ENCODE measurements at regions not wholly inside any gene's neighbourhood (a gene's known extent, or its start where the extent isn't known, plus 50 kb on each side); places are given as distances from the start of the nearest gene placed in this dataset.

DNA sequence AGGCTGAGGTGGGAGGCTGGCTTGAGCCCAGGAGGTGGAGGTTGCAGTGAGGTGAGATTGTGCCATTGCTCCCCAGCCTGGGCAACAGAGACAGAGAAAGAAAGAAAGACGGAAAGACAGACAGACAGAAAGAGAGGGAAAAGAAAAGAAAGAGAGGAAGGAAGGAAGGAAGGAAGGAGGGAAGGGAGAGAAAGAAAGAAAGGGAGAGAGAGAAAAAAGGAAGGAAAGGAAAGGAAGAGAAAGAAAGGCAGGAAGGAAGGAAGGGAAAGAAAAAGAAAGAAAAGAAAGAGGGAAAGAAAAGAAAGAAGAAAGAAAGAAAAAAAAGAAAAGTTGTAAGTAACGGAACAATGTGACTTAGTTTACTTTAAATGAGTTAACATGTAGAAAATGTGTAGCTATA lies 260.7 kb upstream of the GRM7 start (continued):
- 0 out of 2 replicates have a peak, but pooled peaks have one; percentile 16 for TF ChIP-seq HBP1 (CRISPR knock-in tag; IDR thresholded peaks at IDR 0.05)
- TF ChIP-seq, protein P1, sequence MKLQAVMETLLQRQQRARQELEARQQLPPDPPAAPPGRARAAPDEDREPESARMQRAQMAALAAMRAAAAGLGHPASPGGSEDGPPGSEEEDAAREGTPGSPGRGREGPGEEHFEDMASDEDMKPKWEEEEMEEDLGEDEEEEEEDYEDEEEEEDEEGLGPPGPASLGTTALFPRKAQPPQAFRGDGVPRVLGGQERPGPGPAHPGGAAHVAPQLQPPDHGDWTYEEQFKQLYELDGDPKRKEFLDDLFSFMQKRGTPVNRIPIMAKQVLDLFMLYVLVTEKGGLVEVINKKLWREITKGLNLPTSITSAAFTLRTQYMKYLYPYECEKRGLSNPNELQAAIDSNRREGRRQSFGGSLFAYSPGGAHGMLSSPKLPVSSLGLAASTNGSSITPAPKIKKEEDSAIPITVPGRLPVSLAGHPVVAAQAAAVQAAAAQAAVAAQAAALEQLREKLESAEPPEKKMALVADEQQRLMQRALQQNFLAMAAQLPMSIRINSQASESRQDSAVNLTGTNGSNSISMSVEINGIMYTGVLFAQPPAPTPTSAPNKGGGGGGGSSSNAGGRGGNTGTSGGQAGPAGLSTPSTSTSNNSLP (IDR thresholded peaks at IDR 0.05; ENCODE audit: borderline replicate concordance, low read depth, low read length) = no peak
- no peak for TF ChIP-seq THRA (IDR thresholded peaks at IDR 0.05)
- TF ChIP-seq ZNF644 (tag; IDR thresholded peaks at IDR 0.05; ENCODE audit: low read depth) = no peak
- no peak for TF ChIP-seq CTCFL (IDR thresholded peaks at IDR 0.05; ENCODE audit: borderline replicate concordance, insufficient read depth, low read depth, low read length, poor library complexity, severe bottlenecking)
- TF ChIP-seq HLTF (IDR thresholded peaks at IDR 0.05) = 0 out of 2 replicates have a peak, but pooled peaks have one; percentile 27
- peak; percentile 55; the same call in 1 of the 2 replicates for TF ChIP-seq SUPT5H (IDR thresholded peaks at IDR 0.05)
- peak; percentile 93 for TF ChIP-seq ZNF512 (tag; IDR thresholded peaks at IDR 0.05)
- peak; percentile 45; the same call in 1 of the 2 replicates for TF ChIP-seq THRB (CRISPR knock-in tag; conservative IDR thresholded peaks at IDR 0.05)
- no peak for TF ChIP-seq ZNF133 (CRISPR knock-in tag; IDR thresholded peaks at IDR 0.05)
- TF ChIP-seq ZBTB26 (CRISPR knock-in tag; IDR thresholded peaks at IDR 0.05) = peak; percentile 72; the same call in 1 of the 2 replicates
- no peak for TF ChIP-seq HNRNPK (IDR thresholded peaks at IDR 0.05; ENCODE audit: low read depth, low read length, poor library complexity, severe bottlenecking)
- TF ChIP-seq XRCC3 (IDR thresholded peaks at IDR 0.05) = no peak
- peak in 1 of 2 experiments; percentile 45; a peak in 1 of 4 replicates for TF ChIP-seq HDAC1 (IDR thresholded peaks at IDR 0.05)
- peak; percentile 36; the same call in 1 of the 2 replicates for TF ChIP-seq EHMT2 (IDR thresholded peaks at IDR 0.05)
